ENCODE measurements at regions not wholly inside any gene's neighbourhood (a gene's known extent, or its start where the extent isn't known, plus 50 kb on each side); places are given as distances from the start of the nearest gene placed in this dataset.

GRCh38 chr13:77434289-77434688, 101.2 kb upstream of the SCEL start:
- Histone ChIP-seq H3K4me3 (ENCODE audit: low read depth in 1 of 3, low read length in 3 of 3) (no peak overlapping the region), H3K36me3 (ENCODE audit: control insufficient read depth in 3 of 3, insufficient read depth in 2 of 3, low read depth in 1 of 3, low read length in 3 of 3) (no peaks in the 10 kb centered on the region), H3K4me1 (ENCODE audit: control insufficient read depth in 3 of 3, insufficient read depth in 2 of 3, low read depth in 1 of 3, low read length in 2 of 3) (no peaks in the 10 kb centered on the region), H3K9me3 (ENCODE audit: control insufficient read depth in 2 of 2, insufficient read depth in 1 of 2, low read depth in 1 of 2, low read length in 1 of 2) (peaks cover 0 to 2% of the 10 kb centered on the region in 2 donors), H3K27ac (ENCODE audit: low read depth in 1 of 3, low read length in 2 of 3) (no peak overlapping the region), H3K27me3 (ENCODE audit: control insufficient read depth in 3 of 3, insufficient read depth in 3 of 3, low read length in 3 of 3) (no peaks in the 10 kb centered on the region)
- FAIRE-seq: no peak
- no peak for DNase-seq
- 24 to 47% (median 32%) methylated on average over 1 of the region's 1 CpG for WGBS, 3 donors

- H3K9me3 ChIP-seq (ENCODE audit: control insufficient read depth in 2 of 2, insufficient read depth in 1 of 2, low read depth in 1 of 2, low read length in 1 of 2): peaks cover 0 to 2% of the 10 kb centered on the region in 2 donors
- no peaks in the 10 kb centered on the region for H3K36me3 ChIP-seq (ENCODE audit: control insufficient read depth in 3 of 3, insufficient read depth in 2 of 3, low read depth in 1 of 3, low read length in 3 of 3)
- no peak overlapping the region for H3K27ac ChIP-seq (ENCODE audit: low read depth in 1 of 3, low read length in 2 of 3)
- H3K4me1 ChIP-seq (ENCODE audit: control insufficient read depth in 3 of 3, insufficient read depth in 2 of 3, low read depth in 1 of 3, low read length in 2 of 3): no peaks in the 10 kb centered on the region
- no peak for FAIRE-seq
- no peak overlapping the region for H3K4me3 ChIP-seq (ENCODE audit: low read depth in 1 of 3, low read length in 3 of 3)
- DNase-seq: no peak
- H3K27me3 ChIP-seq (ENCODE audit: control insufficient read depth in 3 of 3, insufficient read depth in 3 of 3, low read length in 3 of 3): no peaks in the 10 kb centered on the region
Measured at GRCh38 chr13:77431449-77431848, 104.1 kb upstream of the SCEL start.

DNA sequence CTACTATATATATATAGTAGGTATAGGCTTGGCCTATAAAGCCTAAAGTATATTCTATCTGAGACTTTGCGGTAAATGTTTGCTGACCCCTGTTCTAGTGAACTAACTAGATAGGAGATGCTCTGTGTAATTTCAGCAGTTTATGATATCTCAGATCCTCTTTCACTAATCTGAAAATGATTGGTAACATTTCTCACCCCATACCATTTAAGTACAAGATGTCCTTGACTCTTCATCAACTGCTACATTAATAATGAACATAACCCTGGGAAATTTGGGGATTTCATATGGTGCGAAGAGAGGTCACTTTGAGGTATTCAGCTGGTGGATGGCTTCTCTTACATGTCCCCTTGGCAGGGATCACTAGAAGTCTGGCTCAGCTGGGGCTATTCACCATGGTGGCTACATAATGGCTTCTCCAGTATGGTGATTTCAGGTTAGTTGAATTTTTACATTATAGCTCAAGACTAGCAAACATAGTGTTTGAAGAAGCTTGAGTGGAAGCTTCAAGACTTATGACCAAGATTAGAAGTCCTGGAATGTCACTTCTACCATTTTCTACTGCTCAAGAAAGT, 103.6 kb upstream of the MYCBP2 start:
- Histone ChIP-seq H3K4me1 (ENCODE audit: control insufficient read depth in 3 of 3, insufficient read depth in 2 of 3, low read depth in 1 of 3, low read length in 2 of 3) (no peaks in the 10 kb centered on the region), H3K9me3 (ENCODE audit: control insufficient read depth in 2 of 2, insufficient read depth in 1 of 2, low read depth in 1 of 2, low read length in 1 of 2) (peaks cover 0 to 2% of the 10 kb centered on the region in 2 donors), H3K4me3 (ENCODE audit: low read depth in 1 of 3, low read length in 3 of 3) (no peak overlapping the region), H3K27me3 (ENCODE audit: control insufficient read depth in 3 of 3, insufficient read depth in 3 of 3, low read length in 3 of 3) (no peaks in the 10 kb centered on the region), H3K36me3 (ENCODE audit: control insufficient read depth in 3 of 3, insufficient read depth in 2 of 3, low read depth in 1 of 3, low read length in 3 of 3) (no peaks in the 10 kb centered on the region), H3K27ac (ENCODE audit: low read depth in 1 of 3, low read length in 2 of 3) (no peak overlapping the region)
- DNase-seq: no peak
- 90 to 97% (median 93%) methylated on average over 2 of the region's 2 CpGs for whole genome bisulfite sequencing, 3 donors
- no peak for FAIRE-seq

DNA sequence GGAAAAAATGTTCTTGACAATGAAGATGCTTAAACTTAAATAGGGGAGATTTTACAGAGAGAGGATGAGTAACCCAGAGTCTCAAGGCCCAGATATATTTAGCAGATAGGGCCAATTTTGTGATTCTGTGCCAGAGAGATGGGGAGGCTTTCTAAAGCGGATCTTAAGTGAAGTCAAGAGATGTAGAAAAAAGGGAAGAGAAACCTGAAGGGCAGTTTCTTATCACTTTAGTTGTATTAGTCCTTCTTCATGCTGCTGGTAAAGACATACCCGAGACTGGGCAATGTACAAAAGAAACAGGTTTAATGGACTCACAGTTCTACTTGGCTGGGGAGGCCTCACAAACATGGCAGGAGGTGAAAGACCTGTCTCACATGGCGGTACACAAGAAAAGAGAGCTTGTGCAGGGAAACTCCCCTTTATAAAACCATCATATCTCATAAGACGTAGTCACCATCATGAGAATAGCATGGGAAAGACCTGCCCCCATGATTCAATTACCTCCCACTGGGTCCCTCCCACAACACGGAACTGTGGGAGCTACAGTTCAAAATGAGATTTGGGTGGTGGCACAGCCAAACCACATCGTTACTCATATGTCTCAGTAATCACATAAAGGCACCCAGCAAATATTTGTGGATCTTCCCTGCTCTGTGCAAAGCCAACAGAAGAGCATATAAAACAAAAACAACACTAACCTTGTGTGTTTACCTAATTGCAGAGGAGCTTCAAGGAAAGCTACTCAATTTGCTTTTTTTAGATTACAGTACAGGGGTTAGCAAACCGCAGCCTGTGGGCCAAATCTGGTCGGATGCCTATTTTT, 102.6 kb upstream of the MYCBP2 start:
- Histone ChIP-seq H3K27ac (ENCODE audit: low read depth in 1 of 3, low read length in 2 of 3) (no peak overlapping the region), H3K4me3 (ENCODE audit: low read depth in 1 of 3, low read length in 3 of 3) (no peak overlapping the region), H3K9me3 (ENCODE audit: control insufficient read depth in 2 of 2, insufficient read depth in 1 of 2, low read depth in 1 of 2, low read length in 1 of 2) (peaks cover 0 to 2% of the 10 kb centered on the region in 2 donors), H3K36me3 (ENCODE audit: control insufficient read depth in 3 of 3, insufficient read depth in 2 of 3, low read depth in 1 of 3, low read length in 3 of 3) (no peaks in the 10 kb centered on the region), H3K4me1 (ENCODE audit: control insufficient read depth in 3 of 3, insufficient read depth in 2 of 3, low read depth in 1 of 3, low read length in 2 of 3) (no peaks in the 10 kb centered on the region), H3K27me3 (ENCODE audit: control insufficient read depth in 3 of 3, insufficient read depth in 3 of 3, low read length in 3 of 3) (no peaks in the 10 kb centered on the region)
- WGBS, 3 donors: 60 to 70% (median 70%) methylated on average over 8 of the region's 8 CpGs
- DNase-seq (no peak), FAIRE-seq (no peak)

DNA sequence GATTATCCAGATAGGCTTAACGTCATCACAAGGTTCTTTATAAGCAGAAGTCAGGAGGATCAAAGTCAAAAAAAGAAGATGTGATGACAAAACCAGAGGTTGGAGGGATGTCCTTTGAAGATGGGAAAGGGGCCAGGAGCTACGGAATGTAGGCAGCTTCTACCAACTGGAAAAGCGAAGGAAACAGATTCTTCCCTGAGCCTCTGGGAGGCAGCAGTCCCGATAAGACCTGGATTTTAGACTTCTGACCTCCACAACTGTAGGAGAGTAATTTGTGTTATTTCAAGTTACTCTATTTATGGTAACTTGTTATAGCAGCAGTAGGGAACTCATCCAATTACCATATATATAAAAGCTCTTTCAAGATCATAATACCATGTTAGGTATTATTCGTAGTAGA, 98.8 kb upstream of the MYCBP2 start:
- no peak for DNase-seq
- Histone ChIP-seq H3K4me1 (ENCODE audit: control insufficient read depth in 3 of 3, insufficient read depth in 2 of 3, low read depth in 1 of 3, low read length in 2 of 3) (no peaks in the 10 kb centered on the region), H3K4me3 (ENCODE audit: low read depth in 1 of 3, low read length in 3 of 3) (no peak overlapping the region), H3K27ac (ENCODE audit: low read depth in 1 of 3, low read length in 2 of 3) (no peak overlapping the region), H3K36me3 (ENCODE audit: control insufficient read depth in 3 of 3, insufficient read depth in 2 of 3, low read depth in 1 of 3, low read length in 3 of 3) (no peaks in the 10 kb centered on the region), H3K27me3 (ENCODE audit: control insufficient read depth in 3 of 3, insufficient read depth in 3 of 3, low read length in 3 of 3) (no peaks in the 10 kb centered on the region), H3K9me3 (ENCODE audit: control insufficient read depth in 2 of 2, insufficient read depth in 1 of 2, low read depth in 1 of 2, low read length in 1 of 2) (peaks cover 0 to 2% of the 10 kb centered on the region in 2 donors)
- 67 to 89% (median 70%) methylated on average over 5 of the region's 5 CpGs for WGBS, 3 donors
- no peak for FAIRE-seq

DNA sequence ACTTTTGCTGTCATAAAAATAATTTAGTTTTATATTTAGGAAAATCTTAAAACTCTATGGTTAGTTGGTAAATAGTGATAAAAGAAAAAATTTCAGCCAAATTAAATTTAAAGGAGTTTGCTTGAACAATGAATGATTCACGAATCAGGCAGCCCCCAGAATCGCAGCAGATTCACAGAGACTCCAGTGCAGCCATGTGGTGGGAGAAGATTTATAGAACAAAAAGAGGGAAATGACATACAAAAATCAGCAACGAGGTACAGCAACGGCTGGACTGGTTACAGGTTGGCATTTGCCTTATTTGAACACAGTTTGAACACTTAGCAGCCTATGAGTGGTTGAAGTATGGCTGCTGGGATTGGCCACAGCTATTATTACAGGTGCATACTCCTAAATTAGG, 96.4 kb upstream of the MYCBP2 start:
- FAIRE-seq: no peak
- WGBS, 3 donors: 60 to 71% (median 61%) methylated on average over 4 of the region's 4 CpGs
- no peak for DNase-seq
- H3K4me3 ChIP-seq (ENCODE audit: low read depth in 1 of 3, low read length in 3 of 3): no peak overlapping the region
- no peak overlapping the region for H3K27ac ChIP-seq (ENCODE audit: low read depth in 1 of 3, low read length in 2 of 3)
- H3K27me3 ChIP-seq (ENCODE audit: control insufficient read depth in 3 of 3, insufficient read depth in 3 of 3, low read length in 3 of 3): no peaks in the 10 kb centered on the region
- no peaks in the 10 kb centered on the region for H3K4me1 ChIP-seq (ENCODE audit: control insufficient read depth in 3 of 3, insufficient read depth in 2 of 3, low read depth in 1 of 3, low read length in 2 of 3)
- no peaks in the 10 kb centered on the region for H3K9me3 ChIP-seq (ENCODE audit: control insufficient read depth in 2 of 2, insufficient read depth in 1 of 2, low read depth in 1 of 2, low read length in 1 of 2)
- no peaks in the 10 kb centered on the region for H3K36me3 ChIP-seq (ENCODE audit: control insufficient read depth in 3 of 3, insufficient read depth in 2 of 3, low read depth in 1 of 3, low read length in 3 of 3)

- Histone ChIP-seq H3K36me3 (ENCODE audit: control insufficient read depth in 3 of 3, insufficient read depth in 2 of 3, low read depth in 1 of 3, low read length in 3 of 3) (no peaks in the 10 kb centered on the region), H3K9me3 (ENCODE audit: control insufficient read depth in 2 of 2, insufficient read depth in 1 of 2, low read depth in 1 of 2, low read length in 1 of 2) (no peaks in the 10 kb centered on the region), H3K27ac (ENCODE audit: low read depth in 1 of 3, low read length in 2 of 3) (no peak overlapping the region), H3K4me3 (ENCODE audit: low read depth in 1 of 3, low read length in 3 of 3) (no peak overlapping the region), H3K4me1 (ENCODE audit: control insufficient read depth in 3 of 3, insufficient read depth in 2 of 3, low read depth in 1 of 3, low read length in 2 of 3) (no peaks in the 10 kb centered on the region), H3K27me3 (ENCODE audit: control insufficient read depth in 3 of 3, insufficient read depth in 3 of 3, low read length in 3 of 3) (no peaks in the 10 kb centered on the region)
- FAIRE-seq (no peak), DNase-seq (no peak)
- 59 to 78% (median 66%) methylated on average over 2 of the region's 2 CpGs for WGBS, 3 donors
Measured at GRCh38 chr13:77422724-77423123, 95.8 kb upstream of the MYCBP2 start.

DNA sequence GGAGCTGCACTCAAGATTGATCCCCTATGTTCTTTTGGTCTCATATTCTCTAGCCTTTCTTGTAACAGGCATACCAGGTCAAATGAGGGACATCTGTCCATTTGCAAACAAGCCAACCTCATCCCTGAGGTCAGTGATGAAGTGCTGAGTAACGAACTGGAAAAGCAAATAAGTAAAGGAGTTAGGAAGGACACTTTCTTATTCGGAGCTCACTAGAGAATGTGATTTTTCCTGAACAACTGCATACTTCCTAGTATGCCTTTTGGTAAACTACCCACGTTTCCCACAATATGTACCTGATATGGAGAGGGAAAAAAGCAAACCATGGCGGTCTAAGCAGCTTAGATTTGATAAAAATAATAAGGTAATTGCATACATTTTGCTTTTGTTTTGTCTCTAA, 91.0 kb upstream of the MYCBP2 start:
- WGBS, 3 donors: 45 to 58% (median 51%) methylated on average over 4 of the region's 4 CpGs
- Histone ChIP-seq H3K36me3 (ENCODE audit: control insufficient read depth in 3 of 3, insufficient read depth in 2 of 3, low read depth in 1 of 3, low read length in 3 of 3) (no peaks in the 10 kb centered on the region), H3K4me1 (ENCODE audit: control insufficient read depth in 3 of 3, insufficient read depth in 2 of 3, low read depth in 1 of 3, low read length in 2 of 3) (peaks cover 0 to 2% (median 0%) of the 10 kb centered on the region in 3 donors), H3K27me3 (ENCODE audit: control insufficient read depth in 3 of 3, insufficient read depth in 3 of 3, low read length in 3 of 3) (no peaks in the 10 kb centered on the region), H3K9me3 (ENCODE audit: control insufficient read depth in 2 of 2, insufficient read depth in 1 of 2, low read depth in 1 of 2, low read length in 1 of 2) (no peaks in the 10 kb centered on the region), H3K27ac (ENCODE audit: low read depth in 1 of 3, low read length in 2 of 3) (no peak overlapping the region), H3K4me3 (ENCODE audit: low read depth in 1 of 3, low read length in 3 of 3) (no peak overlapping the region)
- FAIRE-seq (no peak), DNase-seq (no peak)

All from small intestine (tissue), 7 donors.